Ovary (tissue), 3 donors: ENCODE measurements at regions not wholly inside any gene's neighbourhood (a gene's known extent, or its start where the extent isn't known, plus 50 kb on each side); places are given as distances from the start of the nearest gene placed in this dataset.
"Not testable (repeated sequence)": the region's sequence is repeated elsewhere in the genome, so short reads cannot be mapped to it uniquely, and the experiment has no call there.

Source experiments
- EP300 ChIP-seq: sonication (generic); formaldehyde crosslinking; IDR thresholded peaks from one replicate; pipeline ENCODE4 v1.6.1; 2017; ENCODE audit warnings: antibody characterized with exemption
- POLR2A ChIP-seq: fragments of 450-650 bp; IDR thresholded peaks from one replicate; pipeline ENCODE4 v1.6.1; 2017; ENCODE audit warnings: antibody characterized with exemption, mild to moderate bottlenecking, moderate library complexity
- TF ChIP-seq, protein P1 (sequence below), 3 donors: fragments of 450-650 bp in 2 of 3; fragments of 200-600 bp in 1 of 3; IDR thresholded peaks; one replicate each; pipeline versions ENCODE4 v1.5.1 to v1.8.0; 2016 to 2022; ENCODE audit warnings: antibody characterized with exemption in 3 of 3, mild to moderate bottlenecking in 1 of 3
- donor health status: DM: no; HTN: no; CAD: no.

DNA sequence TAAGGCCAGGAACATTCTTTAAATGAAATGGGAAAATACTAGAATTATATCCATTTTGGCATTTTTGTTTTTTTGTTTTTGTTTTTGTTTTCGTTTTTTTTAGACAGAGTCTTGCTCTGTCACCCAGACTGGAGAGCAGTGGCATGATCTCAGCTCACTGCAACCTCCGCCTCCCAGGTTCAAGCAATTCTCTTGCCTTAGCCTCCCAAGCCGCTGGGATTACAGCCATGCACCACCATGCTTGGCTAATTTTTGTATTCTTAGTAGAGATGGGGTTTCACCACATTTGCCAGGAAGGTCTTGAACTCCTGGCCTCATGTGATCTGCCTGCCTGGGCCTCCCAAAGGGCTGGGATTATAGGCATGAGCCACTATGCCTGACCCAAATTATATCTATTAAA, 520.7 kb upstream of the RORB start:
- TF ChIP-seq, protein P1, sequence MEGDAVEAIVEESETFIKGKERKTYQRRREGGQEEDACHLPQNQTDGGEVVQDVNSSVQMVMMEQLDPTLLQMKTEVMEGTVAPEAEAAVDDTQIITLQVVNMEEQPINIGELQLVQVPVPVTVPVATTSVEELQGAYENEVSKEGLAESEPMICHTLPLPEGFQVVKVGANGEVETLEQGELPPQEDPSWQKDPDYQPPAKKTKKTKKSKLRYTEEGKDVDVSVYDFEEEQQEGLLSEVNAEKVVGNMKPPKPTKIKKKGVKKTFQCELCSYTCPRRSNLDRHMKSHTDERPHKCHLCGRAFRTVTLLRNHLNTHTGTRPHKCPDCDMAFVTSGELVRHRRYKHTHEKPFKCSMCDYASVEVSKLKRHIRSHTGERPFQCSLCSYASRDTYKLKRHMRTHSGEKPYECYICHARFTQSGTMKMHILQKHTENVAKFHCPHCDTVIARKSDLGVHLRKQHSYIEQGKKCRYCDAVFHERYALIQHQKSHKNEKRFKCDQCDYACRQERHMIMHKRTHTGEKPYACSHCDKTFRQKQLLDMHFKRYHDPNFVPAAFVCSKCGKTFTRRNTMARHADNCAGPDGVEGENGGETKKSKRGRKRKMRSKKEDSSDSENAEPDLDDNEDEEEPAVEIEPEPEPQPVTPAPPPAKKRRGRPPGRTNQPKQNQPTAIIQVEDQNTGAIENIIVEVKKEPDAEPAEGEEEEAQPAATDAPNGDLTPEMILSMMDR (IDR thresholded peaks at IDR 0.05): not testable (repeated sequence)
- TF ChIP-seq POLR2A, EP300: not testable (repeated sequence)
